ENCODE measurements at regions not wholly inside any gene's neighbourhood (a gene's known extent, or its start where the extent isn't known, plus 50 kb on each side); places are given as distances from the start of the nearest gene placed in this dataset.

- TF ChIP-seq NRF1 (conservative IDR thresholded peaks at IDR 0.05; ENCODE audit: low read depth, low read length) = no peak
- no peak for TF ChIP-seq POLR2AphosphoS5 (IDR thresholded peaks at IDR 0.05; ENCODE audit: low read length)
- TF ChIP-seq CTCF (IDR thresholded peaks at IDR 0.05 in 2 of 3, conservative IDR thresholded peaks at IDR 0.05 in 1 of 3; ENCODE audit: control insufficient read depth in 2 of 3, extremely low read depth in 1 of 3, insufficient read depth in 1 of 3, low read depth in 3 of 3, low read length in 3 of 3) = no peak
- no peak for TF ChIP-seq CBX3 (IDR thresholded peaks at IDR 0.05; ENCODE audit: borderline replicate concordance, low read depth)
- TF ChIP-seq NFIC (IDR thresholded peaks at IDR 0.05; ENCODE audit: low read depth, low read length) = no peak
- no peak for TF ChIP-seq EGR1 (IDR thresholded peaks at IDR 0.05; ENCODE audit: borderline replicate concordance in 1 of 2, low read depth in 2 of 2, low read length in 2 of 2)
- no peak for TF ChIP-seq ELK1 (IDR thresholded peaks at IDR 0.05; ENCODE audit: low read depth, low read length)
Measured at GRCh38 chr3:74469713-74470112, 144.7 kb downstream of the CNTN3 start.

Data from GM12878 (cell line).